Gastroesophageal sphincter (tissue), 3 donors: ENCODE measurements at regions not wholly inside any gene's neighbourhood (a gene's known extent, or its start where the extent isn't known, plus 50 kb on each side); places are given as distances from the start of the nearest gene placed in this dataset.

Experiments used
- CTCF ChIP-seq, 4 experiments: fragments of 200-600 bp in 2 of 4; fragments of 450-650 bp in 2 of 4; sonication (generic) in 1 of 4; IDR thresholded peaks; one replicate each; pipeline ENCODE4 v1.5.1; 2017 to 2019; ENCODE audit warnings: antibody characterized with exemption in 4 of 4, mild to moderate bottlenecking in 2 of 4, moderate library complexity in 2 of 4
- POLR2A ChIP-seq, 2 donors: fragments of 450-650 bp; IDR thresholded peaks; one replicate each; pipeline ENCODE4 v1.6.1; 2017; ENCODE audit warnings: antibody characterized with exemption in 2 of 2, mild to moderate bottlenecking in 2 of 2, moderate library complexity in 1 of 2
- POLR2AphosphoS5 ChIP-seq: sonication (generic); formaldehyde crosslinking; IDR thresholded peaks from one replicate; pipeline ENCODE4 v1.6.1; 2017; ENCODE audit warnings: antibody characterized with exemption

GRCh38 chr20:42010090-42010489 is 391.9 kb upstream of the CHD6 start:
- TF ChIP-seq CTCF (IDR thresholded peaks at IDR 0.05) (no peak), POLR2AphosphoS5 (no peak), POLR2A (IDR thresholded peaks at IDR 0.05) (no peak)
